Chondrocyte (in vitro differentiated cells): ENCODE measurements at regions not wholly inside any gene's neighbourhood (a gene's known extent, or its start where the extent isn't known, plus 50 kb on each side); places are given as distances from the start of the nearest gene placed in this dataset.

Experiments
- DNase-seq: peaks from one replicate; pipeline ENCODE4 v3.0.0; 2021; ENCODE audit warnings: mixed read lengths, low spot score
- H3K27ac Mint-ChIP-seq: one replicate; pipeline ENCODE4 v1.8.0; 2021; ENCODE audit warnings: mild to moderate bottlenecking, moderate library complexity, mixed read lengths; ENCODE audit not compliant: unreplicated experiment
- H3K27me3 Mint-ChIP-seq: 2 replicates; pipeline ENCODE4 v1.8.0; 2021; ENCODE audit warnings: low read depth, mixed read lengths
- H3K36me3 Mint-ChIP-seq: 2 replicates; pipeline ENCODE4 v1.8.0; 2021; ENCODE audit warnings: low read depth, mixed read lengths
- H3K4me1 Mint-ChIP-seq: 2 replicates; pipeline ENCODE4 v1.8.0; 2021; ENCODE audit warnings: low read depth, mild to moderate bottlenecking, mixed read lengths
- H3K4me3 Mint-ChIP-seq: one replicate; pipeline ENCODE4 v1.8.0; 2021; ENCODE audit warnings: mild to moderate bottlenecking, moderate library complexity, mixed read lengths; ENCODE audit not compliant: unreplicated experiment
- H3K9me3 Mint-ChIP-seq: 2 replicates; pipeline ENCODE4 v1.8.0; 2021; ENCODE audit warnings: low read depth, mixed read lengths
- CTCF ChIP-seq: fragments of 200-600 bp; sonication (generic); IDR thresholded peaks from 2 replicates; pipeline ENCODE4 v1.5.0; 2021; ENCODE audit warnings: antibody characterized with exemption, mild to moderate bottlenecking, moderate library complexity

- Mint-ChIP-seq H3K4me1 (peaks cover 18% of the 10 kb centered on the region), H3K36me3 (no peaks in the 10 kb centered on the region), H3K4me3 (no peak overlapping the region), H3K27me3 (peaks cover 13% of the 10 kb centered on the region), H3K9me3 (peaks cover 3% of the 10 kb centered on the region), H3K27ac (no peak overlapping the region)
- TF ChIP-seq CTCF = no peak
- no peak for DNase-seq
Measured at GRCh38 chr11:45337583-45338360, 51.6 kb upstream of the SYT13 start.

- DNase-seq = no peak
- peaks cover 3% of the 10 kb centered on the region for H3K9me3 Mint-ChIP-seq
- H3K4me3 Mint-ChIP-seq = no peak overlapping the region
- TF ChIP-seq CTCF = no peak
- H3K4me1 Mint-ChIP-seq = peaks cover 28% of the 10 kb centered on the region
- peaks cover 5% of the 10 kb centered on the region for H3K27me3 Mint-ChIP-seq
- no peaks in the 10 kb centered on the region for H3K36me3 Mint-ChIP-seq
- H3K27ac Mint-ChIP-seq = no peak overlapping the region
Measured at GRCh38 chr11:45336136-45336535, 50.0 kb upstream of the SYT13 start.
